NT2/D1 (cell line): ENCODE measurements at regions not wholly inside any gene's neighbourhood (a gene's known extent, or its start where the extent isn't known, plus 50 kb on each side); places are given as distances from the start of the nearest gene placed in this dataset.

Experiments
- SUZ12 ChIP-seq: IDR thresholded peaks from 2 replicates; pipeline ENCODE4 v1.6.1; 2011; ENCODE audit not compliant: insufficient read length, insufficient read depth; ENCODE audit errors: extremely low read depth
- YY1 ChIP-seq: IDR thresholded peaks from 2 replicates; pipeline ENCODE4 v1.6.1; 2011; ENCODE audit not compliant: insufficient read length, insufficient read depth
- ZNF274 ChIP-seq: IDR thresholded peaks from 2 replicates; pipeline ENCODE4 v1.6.1; 2011; ENCODE audit warnings: mild to moderate bottlenecking, low read depth, low read length

DNA sequence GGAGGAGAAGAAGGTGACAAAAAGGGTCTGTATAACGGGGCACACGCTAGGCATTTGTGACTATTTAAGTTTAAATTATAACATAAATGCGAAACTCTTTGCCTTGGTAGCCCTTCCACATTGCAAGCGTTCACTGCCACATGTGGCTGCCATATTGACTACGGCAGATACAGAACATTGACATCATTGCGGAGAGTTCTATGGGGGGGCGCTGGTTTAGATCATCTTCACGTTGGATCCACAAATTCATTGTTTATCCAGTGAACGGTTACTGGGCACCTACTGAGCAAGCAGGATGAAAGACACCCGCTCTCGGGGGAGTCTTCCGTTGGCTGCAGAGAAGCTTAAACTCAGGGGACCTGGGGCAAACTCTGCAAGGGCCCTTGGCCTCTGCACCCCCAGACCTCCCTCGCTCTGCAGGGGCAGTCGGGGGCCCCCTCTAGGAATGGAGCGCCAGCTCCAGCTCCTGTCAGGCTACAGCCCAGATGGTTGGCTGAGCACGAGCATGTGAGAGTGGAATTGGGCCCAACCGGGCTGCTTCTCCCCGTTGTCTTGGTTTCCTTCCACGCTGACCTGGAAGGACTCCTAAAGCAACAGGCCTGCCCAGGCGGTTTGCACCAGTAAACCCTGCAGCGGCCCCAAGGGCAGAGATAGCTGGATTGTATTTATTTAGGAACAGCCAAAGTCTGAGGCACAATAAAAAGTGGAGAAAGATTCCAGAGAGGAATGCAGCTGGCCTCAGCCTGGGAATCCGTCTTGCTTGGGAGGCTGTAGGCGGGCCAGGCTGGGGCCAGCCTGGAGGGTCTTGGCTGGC lies 172.2 kb downstream of the SEC14L1 start:
- TF ChIP-seq YY1, result no peak
- no peak for TF ChIP-seq SUZ12
- TF ChIP-seq ZNF274, result no peak
